ENCODE measurements at regions not wholly inside any gene's neighbourhood (a gene's known extent, or its start where the extent isn't known, plus 50 kb on each side); places are given as distances from the start of the nearest gene placed in this dataset.

DNA sequence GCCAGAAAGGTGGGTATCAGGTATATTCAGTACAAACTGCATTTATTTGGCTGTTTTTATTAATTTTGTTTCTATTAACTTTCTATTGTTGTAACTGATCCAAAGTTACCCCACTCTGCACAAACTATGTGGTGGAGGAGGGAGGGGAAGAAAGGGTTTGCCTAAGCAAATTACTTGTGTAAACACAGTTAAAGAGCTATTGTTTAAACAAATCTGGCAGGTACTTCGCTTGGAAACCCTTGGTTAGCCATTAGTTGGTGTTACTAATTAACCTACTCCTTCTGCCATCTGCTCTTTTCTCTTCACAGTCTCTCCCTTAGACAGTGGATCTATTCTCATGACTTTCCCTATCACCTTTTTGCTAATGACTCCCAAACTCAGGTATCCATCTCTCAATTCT is 328.4 kb upstream of the NECTIN3 start:
- no peak for ATAC-seq
- Mint-ChIP-seq H3K27ac (no peak overlapping the region), H3K36me3 (no peaks in the 10 kb centered on the region), H3K9me3 (no peaks in the 10 kb centered on the region)
- no peak for DNase-seq (ENCODE audit: low spot score in 2 of 2)

GRCh38 chr3:110743984-110744383 is 327.6 kb upstream of the NECTIN3 start:
- H3K36me3 Mint-ChIP-seq = no peaks in the 10 kb centered on the region
- ATAC-seq (no peak), DNase-seq (ENCODE audit: low spot score in 2 of 2) (no peak)
- no peaks in the 10 kb centered on the region for H3K9me3 Mint-ChIP-seq
- no peak overlapping the region for H3K27ac Mint-ChIP-seq

- H3K27ac Mint-ChIP-seq = no peak overlapping the region
- DNase-seq (ENCODE audit: low spot score in 2 of 2) (no peak), ATAC-seq (no peak)
- H3K9me3 Mint-ChIP-seq = no peaks in the 10 kb centered on the region
- no peaks in the 10 kb centered on the region for H3K36me3 Mint-ChIP-seq
These were observed 326.9 kb upstream of the NECTIN3 start for GRCh38 chr3:110744723-110745122.

DNA sequence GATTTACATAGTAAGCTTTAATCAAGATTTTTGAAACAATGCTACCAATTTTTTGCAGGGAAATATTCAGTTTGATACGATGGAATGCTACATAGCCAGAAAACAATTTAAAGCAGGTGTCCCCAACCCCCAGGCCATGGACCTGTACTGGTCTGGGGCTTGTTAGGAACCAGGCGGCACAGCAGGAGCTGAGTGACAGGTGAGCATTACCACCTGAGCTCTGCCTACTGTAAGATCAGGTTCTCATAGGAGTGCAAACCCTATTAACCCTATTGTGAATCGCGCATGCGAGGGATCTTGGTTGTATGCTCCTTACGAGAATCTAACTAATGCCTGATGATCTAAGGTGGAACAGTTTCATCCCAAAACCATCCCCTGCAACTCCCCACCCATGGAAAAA is 322.6 kb upstream of the NECTIN3 start:
- DNase-seq (ENCODE audit: low spot score in 2 of 2) (no peak), ATAC-seq (no peak)
- no peaks in the 10 kb centered on the region for H3K9me3 Mint-ChIP-seq
- H3K27ac Mint-ChIP-seq = no peak overlapping the region
- H3K36me3 Mint-ChIP-seq = no peaks in the 10 kb centered on the region

- H3K27ac Mint-ChIP-seq = no peak overlapping the region
- H3K9me3 Mint-ChIP-seq = no peaks in the 10 kb centered on the region
- no peaks in the 10 kb centered on the region for H3K36me3 Mint-ChIP-seq
- DNase-seq (ENCODE audit: low spot score in 2 of 2) (no peak), ATAC-seq (no peak)
These were observed 321.4 kb upstream of the NECTIN3 start for GRCh38 chr3:110750201-110750600.

DNA sequence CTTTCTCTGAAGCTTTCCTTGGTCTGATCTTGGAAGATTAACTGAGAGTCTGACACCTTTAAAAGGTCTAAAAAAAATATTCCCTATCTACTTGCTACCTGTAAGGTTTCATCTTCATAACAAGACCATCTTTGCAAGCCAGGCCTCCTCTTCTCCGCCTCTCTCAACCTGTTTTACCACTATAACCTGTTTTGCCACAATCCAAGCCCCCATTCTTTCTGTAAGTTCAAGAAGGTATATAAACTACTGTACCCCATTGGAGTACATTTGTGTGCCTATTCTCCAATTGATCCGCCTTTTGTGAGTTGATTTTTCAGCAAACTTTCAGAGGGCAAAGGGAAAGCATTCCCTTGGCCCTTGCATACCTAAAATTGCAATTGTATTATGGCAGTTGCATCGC is 319.3 kb upstream of the NECTIN3 start:
- H3K9me3 Mint-ChIP-seq = no peaks in the 10 kb centered on the region
- no peak overlapping the region for H3K27ac Mint-ChIP-seq
- no peaks in the 10 kb centered on the region for H3K36me3 Mint-ChIP-seq
- DNase-seq (ENCODE audit: low spot score in 2 of 2) (no peak), ATAC-seq (no peak)

DNA sequence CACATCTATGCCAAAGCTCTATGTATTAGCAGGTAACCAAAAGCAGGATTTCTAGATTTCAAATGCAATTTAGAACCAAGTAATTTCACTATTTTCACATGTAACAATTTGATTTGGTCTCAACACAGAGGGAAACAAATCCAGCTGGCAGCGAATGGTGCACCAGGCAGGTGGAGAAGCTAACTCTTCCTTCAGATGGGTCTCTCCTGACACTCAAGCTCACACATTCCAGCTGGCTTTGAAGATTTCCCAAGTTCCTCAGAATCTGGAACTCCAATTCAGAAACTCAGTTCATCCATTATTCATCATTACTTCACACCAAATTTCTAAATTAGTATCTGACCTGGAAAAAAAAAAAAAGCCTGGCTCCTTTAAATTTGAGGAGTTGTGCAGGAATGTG is 318.1 kb upstream of the NECTIN3 start:
- no peak for DNase-seq (ENCODE audit: low spot score in 2 of 2)
- H3K27ac Mint-ChIP-seq = no peak overlapping the region
- ATAC-seq = no peak
- H3K36me3 Mint-ChIP-seq = no peaks in the 10 kb centered on the region
- H3K9me3 Mint-ChIP-seq = no peaks in the 10 kb centered on the region

DNA sequence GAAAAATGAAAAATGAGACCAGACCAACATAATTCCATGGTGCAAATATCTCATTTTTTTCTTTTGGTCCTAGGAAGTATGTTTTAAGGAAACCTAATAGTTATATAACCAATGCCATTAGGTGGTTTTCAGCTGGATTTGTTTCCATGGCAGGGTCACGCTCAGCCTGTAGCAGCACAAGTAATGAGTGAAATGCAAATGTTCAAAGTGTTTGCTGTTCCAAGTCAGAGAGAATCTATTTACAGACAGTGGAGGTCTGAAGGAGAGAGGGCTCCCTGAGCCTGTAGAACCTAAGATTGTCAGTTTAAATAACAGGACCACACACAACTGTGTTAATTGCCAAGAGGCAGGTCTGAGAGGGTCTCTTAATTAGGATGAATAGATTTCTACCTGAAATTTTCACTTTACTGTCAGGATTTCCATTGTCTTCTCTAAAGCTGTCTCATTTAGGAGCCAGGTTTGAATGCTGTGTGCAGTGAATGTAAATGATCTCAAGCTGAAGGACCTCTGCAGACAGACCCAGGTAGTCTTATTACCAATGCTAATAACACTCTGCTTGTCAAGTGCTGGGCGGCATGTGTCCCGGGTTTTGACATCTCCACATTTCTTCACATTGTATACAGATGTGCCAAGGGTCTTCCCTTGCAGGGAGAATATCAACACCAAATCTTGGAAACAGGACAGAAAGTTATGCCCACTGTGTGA is 317.3 kb upstream of the NECTIN3 start:
- ATAC-seq = no peak
- DNase-seq (ENCODE audit: low spot score in 2 of 2) = no peak
- H3K9me3 Mint-ChIP-seq = no peaks in the 10 kb centered on the region
- H3K27ac Mint-ChIP-seq = no peak overlapping the region
- H3K36me3 Mint-ChIP-seq = no peaks in the 10 kb centered on the region

GRCh38 chr3:110755345-110755744 is 316.3 kb upstream of the NECTIN3 start:
- no peak overlapping the region for H3K27ac Mint-ChIP-seq
- no peaks in the 10 kb centered on the region for H3K9me3 Mint-ChIP-seq
- no peaks in the 10 kb centered on the region for H3K36me3 Mint-ChIP-seq
- ATAC-seq (no peak), DNase-seq (ENCODE audit: low spot score in 2 of 2) (no peak)

GRCh38 chr3:110756705-110757104 is 314.9 kb upstream of the NECTIN3 start:
- Mint-ChIP-seq H3K27ac (no peak overlapping the region), H3K9me3 (no peaks in the 10 kb centered on the region)

DNA sequence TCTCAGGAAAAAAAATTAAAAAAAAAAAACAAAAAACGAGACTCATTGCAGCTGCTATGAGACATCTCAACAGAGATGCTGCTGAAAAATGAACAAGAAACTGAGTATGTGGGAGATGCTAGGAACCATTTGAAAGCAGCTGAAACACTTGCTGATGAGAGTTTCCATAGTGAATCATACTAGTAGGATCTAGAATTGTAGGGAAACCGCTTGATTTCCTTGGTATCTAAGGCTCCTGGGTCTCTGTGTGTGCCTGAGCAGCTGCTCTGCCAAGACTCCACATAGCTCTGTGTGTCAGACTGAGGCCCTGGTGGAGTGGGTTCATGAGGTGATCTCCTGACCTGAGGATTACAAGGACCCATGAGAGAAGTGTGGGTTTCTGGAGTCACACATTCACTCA is 313.4 kb upstream of the NECTIN3 start:
- ATAC-seq = no peak
- DNase-seq (ENCODE audit: low spot score in 2 of 2) = no peak
- Mint-ChIP-seq H3K27ac (no peak overlapping the region), H3K9me3 (no peaks in the 10 kb centered on the region), H3K36me3 (no peaks in the 10 kb centered on the region)

More at GRCh38 chr3:110756705-110757104, 314.9 kb upstream of the NECTIN3 start:
- no peaks in the 10 kb centered on the region for H3K36me3 Mint-ChIP-seq
- ATAC-seq (no peak), DNase-seq (ENCODE audit: low spot score in 2 of 2) (no peak)

- Mint-ChIP-seq H3K27ac (no peak overlapping the region), H3K36me3 (no peaks in the 10 kb centered on the region), H3K9me3 (peaks cover 0 to 3% of the 10 kb centered on the region in 2 donors)
- ATAC-seq (no peak), DNase-seq (ENCODE audit: low spot score in 2 of 2) (no peak)
These were observed 304.5 kb upstream of the NECTIN3 start for GRCh38 chr3:110767156-110767555.

GRCh38 chr3:110767838-110768237 is 303.8 kb upstream of the NECTIN3 start:
- Mint-ChIP-seq H3K36me3 (no peaks in the 10 kb centered on the region), H3K27ac (no peak overlapping the region), H3K9me3 (peaks cover 0 to 3% of the 10 kb centered on the region in 2 donors)
- DNase-seq (ENCODE audit: low spot score in 2 of 2) (no peak), ATAC-seq (no peak)

DNA sequence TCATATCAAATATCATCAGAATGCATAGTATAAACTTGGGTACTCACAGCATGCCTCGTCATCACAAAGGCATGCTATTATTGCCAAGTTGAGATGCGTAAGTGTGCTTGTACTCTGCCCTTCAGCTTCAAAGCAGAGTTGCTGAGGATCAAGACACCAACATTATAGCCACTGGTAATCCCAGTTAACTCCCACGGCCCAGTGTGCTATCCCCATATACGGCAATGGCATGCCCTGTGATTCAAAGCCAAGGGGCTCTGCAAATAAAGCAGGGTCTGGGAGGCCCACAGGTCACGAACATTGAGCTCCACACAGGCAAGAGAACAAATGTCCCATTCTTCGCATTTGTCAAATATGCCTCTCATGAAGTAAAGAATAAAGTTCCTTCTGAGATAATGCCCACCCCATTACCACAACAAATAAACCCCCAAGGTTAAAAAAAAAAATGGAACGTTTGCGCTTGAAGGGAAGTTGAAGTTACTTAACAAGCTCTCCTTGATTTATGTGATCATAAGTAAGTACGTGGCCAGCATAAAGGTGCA is 298.1 kb upstream of the NECTIN3 start:
- Mint-ChIP-seq H3K9me3 (no peaks in the 10 kb centered on the region), H3K36me3 (no peaks in the 10 kb centered on the region), H3K27ac (no peak overlapping the region)
- ATAC-seq (no peak), DNase-seq (ENCODE audit: low spot score in 2 of 2) (no peak)

DNA sequence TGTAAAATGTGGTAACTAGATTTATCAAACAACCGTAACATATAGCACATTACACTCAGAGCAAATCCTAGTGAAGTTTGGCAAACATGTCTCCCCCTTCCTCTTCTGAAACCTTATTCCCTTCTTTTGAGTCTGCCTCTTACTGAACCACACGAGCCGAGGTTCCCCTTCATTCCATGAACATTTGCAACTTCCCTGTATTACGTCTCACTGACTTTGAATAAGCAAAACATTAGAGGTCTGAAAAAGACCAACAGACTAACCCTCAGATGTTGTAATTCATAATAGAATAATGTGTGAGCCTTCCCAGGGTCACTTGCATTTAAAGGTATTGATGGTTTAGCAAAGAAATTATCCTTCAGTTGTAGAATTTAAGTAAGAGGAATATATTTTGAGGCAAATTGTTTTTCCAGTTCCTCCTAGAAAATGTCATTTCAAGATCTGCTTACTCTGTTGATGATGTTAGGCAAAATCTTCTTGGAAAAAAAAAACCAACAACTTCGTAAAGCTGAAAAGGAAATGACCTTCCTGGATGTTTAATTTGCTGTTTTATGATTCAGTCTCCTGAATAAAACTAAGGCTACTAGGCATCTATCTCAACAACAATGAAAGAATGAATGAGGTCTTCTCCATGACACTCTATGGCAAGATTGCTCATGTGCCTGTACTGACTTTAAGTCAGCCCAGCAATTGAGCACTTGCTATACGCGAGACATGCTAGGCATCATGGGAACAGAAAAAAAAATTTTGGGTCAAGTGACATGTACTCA is 296.9 kb upstream of the NECTIN3 start:
- no peak for ATAC-seq
- Mint-ChIP-seq H3K27ac (no peak overlapping the region), H3K9me3 (no peaks in the 10 kb centered on the region), H3K36me3 (no peaks in the 10 kb centered on the region)
- DNase-seq (ENCODE audit: low spot score in 2 of 2) = no peak

DNA sequence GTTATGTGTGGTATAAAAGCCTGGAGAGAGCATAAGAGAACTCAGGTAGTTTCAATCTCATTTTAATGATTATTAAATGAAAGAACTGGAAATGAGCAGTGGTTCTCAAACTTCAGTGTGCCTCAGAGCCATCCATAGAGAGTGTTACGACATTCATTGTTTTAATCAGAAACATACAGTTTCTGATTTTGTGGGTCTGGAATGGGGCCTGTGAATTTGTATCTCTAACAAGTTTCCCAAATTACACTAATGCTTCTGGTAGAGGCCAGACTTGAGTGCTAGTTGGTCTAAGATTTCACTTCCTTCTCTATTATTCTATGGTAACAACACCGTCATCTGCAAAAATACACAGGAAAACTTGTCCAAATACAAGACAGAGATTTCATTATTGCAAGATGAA is 292.0 kb upstream of the NECTIN3 start:
- no peaks in the 10 kb centered on the region for H3K9me3 Mint-ChIP-seq
- H3K27ac Mint-ChIP-seq = no peak overlapping the region
- no peaks in the 10 kb centered on the region for H3K36me3 Mint-ChIP-seq
- ATAC-seq = no peak
- DNase-seq (ENCODE audit: low spot score in 2 of 2) = no peak

GRCh38 chr3:110783541-110783940 is 288.1 kb upstream of the NECTIN3 start:
- ATAC-seq (no peak), DNase-seq (ENCODE audit: low spot score in 2 of 2) (no peak)
- Mint-ChIP-seq H3K9me3 (no peaks in the 10 kb centered on the region), H3K36me3 (no peaks in the 10 kb centered on the region), H3K27ac (no peak overlapping the region)

- Mint-ChIP-seq H3K36me3 (no peaks in the 10 kb centered on the region), H3K27ac (no peak overlapping the region), H3K9me3 (no peaks in the 10 kb centered on the region)
- ATAC-seq = no peak
- DNase-seq (ENCODE audit: low spot score in 2 of 2) = no peak
These were observed 282.8 kb upstream of the NECTIN3 start for GRCh38 chr3:110788794-110789193.

All from activated naive CD4-positive, alpha-beta T cell treated with anti-CD3 and anti-CD28 coated beads, Interleukin-2, amount 50 U/mL, for 72 hours (primary cell).